ENCODE measurements at regions not wholly inside any gene's neighbourhood (a gene's known extent, or its start where the extent isn't known, plus 50 kb on each side); places are given as distances from the start of the nearest gene placed in this dataset.

GRCh38 chr4:100827756-100828155 is 309.9 kb upstream of the EMCN start:
- TF ChIP-seq CTCF (IDR thresholded peaks at IDR 0.05) (no peak), TP53 (CRISPR knock-in tag; IDR thresholded peaks at IDR 0.05) (no peak), ZNF317 (CRISPR knock-in tag; IDR thresholded peaks at IDR 0.05; ENCODE audit: borderline replicate concordance, low read depth) (no peak), ATF3 (CRISPR knock-in tag; conservative IDR thresholded peaks at IDR 0.05) (no peak), FOXJ3 (CRISPR knock-in tag; IDR thresholded peaks at IDR 0.05; ENCODE audit: borderline replicate concordance) (no peak), ZNF263 (CRISPR knock-in tag; IDR thresholded peaks at IDR 0.05; ENCODE audit: low read depth) (no peak), ZNF219 (CRISPR knock-in tag; IDR thresholded peaks at IDR 0.05; ENCODE audit: borderline replicate concordance) (no peak), ETV6 (CRISPR knock-in tag; IDR thresholded peaks at IDR 0.05) (no peak), ATF6 (CRISPR knock-in tag; IDR thresholded peaks at IDR 0.05) (no peak), USF1 (CRISPR knock-in tag; IDR thresholded peaks at IDR 0.05) (no peak), CREM (CRISPR knock-in tag; IDR thresholded peaks at IDR 0.05) (no peak), NFYB (CRISPR knock-in tag; conservative IDR thresholded peaks at IDR 0.05; ENCODE audit: low read depth) (no peak)
